H1 (cell line): ENCODE measurements at regions not wholly inside any gene's neighbourhood (a gene's known extent, or its start where the extent isn't known, plus 50 kb on each side); places are given as distances from the start of the nearest gene placed in this dataset.

ENCODE experiments used
- CTCF ChIA-PET: fragments of 300-600 bp; sonication (Branson Sonifier 250); formaldehyde crosslinking; loops from one replicate; lab custom pipeline; 2021; ENCODE audit not compliant: partially characterized antibody; lab: Charles Lee
- POLR2A ChIA-PET: fragments of 300-600 bp; sonication (Branson Sonifier 250); formaldehyde crosslinking; loops from one replicate; lab custom pipeline; 2021; ENCODE audit warnings: inconsistent platforms; ENCODE audit not compliant: partially characterized antibody; lab: Charles Lee
- DNase-seq, 2 experiments: peaks; one replicate each; pipeline versions ENCODE4 v3.0.0 to v3.0.0-alpha.2; 2010 to 2022; ENCODE audit warnings: low spot score in 2 of 2, low read depth in 1 of 2, mixed read lengths in 1 of 2
- FAIRE-seq: peaks from 2 replicates; lab custom pipeline; 2011; peaks lifted over from hg19 to GRCh38; lab: Jason Lieb, UNC
- H2AFZ ChIP-seq: 2 replicates; pipeline ENCODE4 v1.8.1; 2012; ENCODE audit warnings: low read length, inconsistent platforms
- H2AK5ac ChIP-seq: 2 replicates; pipeline ENCODE4 v1.6.1; 2013; ENCODE audit warnings: low read depth, low read length
- H2BK120ac ChIP-seq: replicated peaks from 2 replicates; pipeline ENCODE3; 2013; ENCODE audit warnings: low read depth, low read length, inconsistent platforms
- H2BK12ac ChIP-seq: 2 replicates; pipeline ENCODE4 v1.6.1; 2013; ENCODE audit warnings: low read depth, low read length
- H2BK15ac ChIP-seq: 2 replicates; pipeline ENCODE4 v1.6.1; 2013; ENCODE audit warnings: low read length
- H2BK20ac ChIP-seq: 2 replicates; pipeline ENCODE4 v1.6.1; 2013; ENCODE audit warnings: low read length
- H2BK5ac ChIP-seq: 2 replicates; pipeline ENCODE4 v1.6.1; 2013; ENCODE audit warnings: low read depth, low read length
- H3K14ac ChIP-seq: 2 replicates; pipeline ENCODE4 v1.6.1; 2013; ENCODE audit warnings: inconsistent platforms; ENCODE audit not compliant: insufficient read length
- H3K18ac ChIP-seq: 2 replicates; pipeline ENCODE4 v1.6.1; 2013; ENCODE audit warnings: low read length; ENCODE audit errors: extremely low read depth
- H3K23ac ChIP-seq: 2 replicates; pipeline ENCODE4 v1.6.1; 2013; ENCODE audit warnings: inconsistent platforms; ENCODE audit not compliant: insufficient read length
- H3K23me2 ChIP-seq: 2 replicates; pipeline ENCODE4 v1.6.1; 2013; ENCODE audit warnings: low read depth, low read length
- H3K27ac ChIP-seq: 2 replicates; pipeline ENCODE4 v1.6.1; 2011; ENCODE audit warnings: low read depth, low read length, inconsistent platforms
- H3K27me3 ChIP-seq, 4 experiments: replicated peaks in 1 of 4; 1 replicate in 1 of 4; 2 replicates in 3 of 4; pipeline versions ENCODE4 v1.6.1 to v1.8.1; 2011 to 2013; ENCODE audit warnings: low read length in 3 of 4, mild to moderate bottlenecking in 3 of 4, inconsistent platforms in 2 of 4, mixed read lengths in 2 of 4, moderate library complexity in 1 of 4; ENCODE audit not compliant: control insufficient read depth in 3 of 4, insufficient read depth in 3 of 4; ENCODE audit errors: extremely low read depth in 1 of 4
- H3K36me3 ChIP-seq, 4 experiments: 2 replicates each; pipeline versions ENCODE4 v1.6.1 to v1.8.1; 2011 to 2013; ENCODE audit warnings: mild to moderate bottlenecking in 4 of 4, low read length in 3 of 4, moderate library complexity in 2 of 4, control low read depth in 1 of 4, inconsistent platforms in 1 of 4; ENCODE audit not compliant: insufficient read depth in 4 of 4, control insufficient read depth in 2 of 4
- H3K4ac ChIP-seq: replicated peaks from 2 replicates; pipeline ENCODE3; 2013; ENCODE audit warnings: low read length, low read depth, mixed read lengths, inconsistent platforms; ENCODE audit not compliant: insufficient read length
- H3K4me1 ChIP-seq, 4 experiments: replicated peaks in 1 of 4; 1 replicate in 1 of 4; 2 replicates in 3 of 4; pipeline versions ENCODE4 v1.6.1 to v1.8.1; 2011 to 2013; ENCODE audit warnings: low read length in 3 of 4, inconsistent platforms in 2 of 4, mixed read lengths in 1 of 4; ENCODE audit not compliant: insufficient read depth in 4 of 4, control insufficient read depth in 3 of 4
- H3K4me2 ChIP-seq, 2 experiments: 2 replicates each; pipeline versions ENCODE4 v1.6.1 to v1.8.1; 2011 to 2013; ENCODE audit warnings: low read depth in 2 of 2, low read length in 2 of 2, control low read depth in 1 of 2, inconsistent platforms in 1 of 2, mild to moderate bottlenecking in 1 of 2; ENCODE audit not compliant: insufficient read depth in 1 of 2
- H3K4me3 ChIP-seq, 4 experiments: fragments of 200-600, 300-600 bp in 1 of 4; sonication (generic), shearing (Covaris generic), sonication (Bioruptor Twin) in 1 of 4; 2 replicates each; pipeline versions ENCODE4 v1.5.1 to v1.8.1; 2011 to 2016; ENCODE audit warnings: low read length in 4 of 4, low read depth in 3 of 4, control low read depth in 2 of 4, inconsistent platforms in 2 of 4, mild to moderate bottlenecking in 2 of 4, mixed read lengths in 1 of 4, moderate library complexity in 1 of 4; ENCODE audit not compliant: insufficient read depth in 2 of 4; ENCODE audit errors: extremely low read depth in 1 of 4
- H3K56ac ChIP-seq: replicated peaks from 2 replicates; pipeline ENCODE3; 2013; ENCODE audit warnings: low read depth, mild to moderate bottlenecking, mixed read lengths, low read length, inconsistent platforms; ENCODE audit not compliant: insufficient read length
- H3K79me1 ChIP-seq: 2 replicates; pipeline ENCODE4 v1.6.1; 2013; ENCODE audit warnings: low read depth, low read length, control low read depth
- H3K79me2 ChIP-seq, 2 experiments: 2 replicates each; pipeline versions ENCODE4 v1.6.1 to v1.8.1; 2012 to 2013; ENCODE audit warnings: low read length in 2 of 2, mild to moderate bottlenecking in 2 of 2, inconsistent platforms in 1 of 2; ENCODE audit not compliant: insufficient read depth in 2 of 2, control insufficient read depth in 1 of 2
- H3K9ac ChIP-seq, 4 experiments: replicated peaks in 1 of 4; 1 replicate in 1 of 4; 2 replicates in 3 of 4; pipeline versions ENCODE4 v1.6.1 to v1.8.1; 2011 to 2013; ENCODE audit warnings: low read depth in 3 of 4, low read length in 3 of 4, control low read depth in 2 of 4, mild to moderate bottlenecking in 2 of 4, moderate library complexity in 2 of 4, inconsistent platforms in 1 of 4; ENCODE audit errors: extremely low read depth in 1 of 4
- H3K9me3 ChIP-seq, 2 experiments: 2 replicates each; pipeline versions ENCODE4 v1.6.1 to v1.8.1; 2012 to 2013; ENCODE audit warnings: mild to moderate bottlenecking in 2 of 2, moderate library complexity in 2 of 2, control low read depth in 1 of 2, inconsistent platforms in 1 of 2, low read depth in 1 of 2, low read length in 1 of 2, mixed read lengths in 1 of 2; ENCODE audit not compliant: insufficient read depth in 2 of 2
- H4K20me1 ChIP-seq, 2 experiments: replicated peaks in 1 of 2; 2 replicates each; pipeline versions ENCODE3 to v1.8.1; 2011 to 2013; ENCODE audit warnings: inconsistent platforms in 2 of 2, low read length in 2 of 2, mild to moderate bottlenecking in 1 of 2; ENCODE audit not compliant: insufficient read depth in 2 of 2, control insufficient read depth in 1 of 2
- H4K5ac ChIP-seq: 2 replicates; pipeline ENCODE4 v1.6.1; 2013; ENCODE audit warnings: low read length, low read depth, mixed read lengths, inconsistent platforms; ENCODE audit not compliant: insufficient read length
- H4K8ac ChIP-seq: 2 replicates; pipeline ENCODE4 v1.8.0; 2013; ENCODE audit warnings: mild to moderate bottlenecking, moderate library complexity, low read length, inconsistent platforms; ENCODE audit not compliant: insufficient read depth; ENCODE audit errors: extremely low read depth
- H4K91ac ChIP-seq: replicated peaks from 2 replicates; pipeline ENCODE3; 2013; ENCODE audit warnings: low read length, mixed read lengths, inconsistent platforms; ENCODE audit not compliant: insufficient read length
- HDAC2 ChIP-seq, 2 experiments: fragments of 300-600 bp in 1 of 2; sonication (generic) in 1 of 2; IDR thresholded peaks; 2 replicates each; pipeline ENCODE4 v1.6.1; 2011 to 2012; ENCODE audit warnings: low read depth in 2 of 2, low read length in 2 of 2, mild to moderate bottlenecking in 2 of 2, moderate library complexity in 2 of 2, borderline replicate concordance in 1 of 2, inconsistent platforms in 1 of 2
- KDM5A ChIP-seq: fragments of 200-600 bp; IDR thresholded peaks from 2 replicates; pipeline ENCODE4 v1.7.1; 2012; ENCODE audit warnings: mild to moderate bottlenecking, low read length, inconsistent platforms, mixed read lengths
- POU5F1 ChIP-seq: IDR thresholded peaks from 2 replicates; pipeline ENCODE4 v1.6.1; 2011; ENCODE audit warnings: low read depth, mild to moderate bottlenecking, low read length, moderate library complexity
- RXRA ChIP-seq: IDR thresholded peaks from 2 replicates; pipeline ENCODE4 v1.6.1; 2011; ENCODE audit warnings: low read depth, mild to moderate bottlenecking, low read length, moderate library complexity; ENCODE audit not compliant: insufficient read depth
- SP4 ChIP-seq: IDR thresholded peaks from 2 replicates; pipeline ENCODE4 v1.6.1; 2012; ENCODE audit warnings: low read length, inconsistent platforms
- TAF1 ChIP-seq: IDR thresholded peaks from 2 replicates; pipeline ENCODE4 v1.6.1; 2011; ENCODE audit warnings: mild to moderate bottlenecking, low read depth, low read length
- USF2 ChIP-seq: IDR thresholded peaks from 2 replicates; pipeline ENCODE4 v1.6.1; 2011; ENCODE audit warnings: low read length, improper control_type of control experiment

- no peaks in the 10 kb centered on the region for H3K4me1 ChIP-seq
- FAIRE-seq (no peak), DNase-seq (no peak)
- ChIA-PET CTCF (no interaction called here), POLR2A (no interaction called here)
- H3K56ac ChIP-seq, result no peak overlapping the region
- no peaks in the 10 kb centered on the region; the same call in 1 of the 2 replicates for H3K23me2 ChIP-seq
- no peak overlapping the region for H4K5ac ChIP-seq
- no peak overlapping the region for H2BK12ac ChIP-seq
- H3K79me2 ChIP-seq, result no peaks in the 10 kb centered on the region
- H3K4me2 ChIP-seq, result no peak overlapping the region
- no peaks in the 10 kb centered on the region for H3K79me1 ChIP-seq
- H3K23ac ChIP-seq, result no peak overlapping the region
- no peaks in the 10 kb centered on the region for H3K27me3 ChIP-seq
- H3K14ac ChIP-seq, result no peak overlapping the region
- H4K20me1 ChIP-seq, result no peaks in the 10 kb centered on the region
- no peak overlapping the region for H4K91ac ChIP-seq
- H3K4ac ChIP-seq, result no peak overlapping the region
- no peak overlapping the region for H2BK5ac ChIP-seq
- no peak overlapping the region for H2BK20ac ChIP-seq
- no peak overlapping the region for H3K18ac ChIP-seq
- H3K4me3 ChIP-seq, result no peak overlapping the region
- no peak overlapping the region for H2BK15ac ChIP-seq
- no peak overlapping the region for H4K8ac ChIP-seq
- H3K36me3 ChIP-seq, result no peaks in the 10 kb centered on the region
- no peak overlapping the region for H2AFZ ChIP-seq
- H3K27ac ChIP-seq, result no peak overlapping the region
- H3K9me3 ChIP-seq, result peaks cover 11 to 12% of the 10 kb centered on the region in 2 experiments; a peak in 2 of 4 replicates
- no peak for TF ChIP-seq RXRA
- TF ChIP-seq KDM5A, result no peak
- no peak for TF ChIP-seq SP4
- no peak for TF ChIP-seq HDAC2 (IDR thresholded peaks at IDR 0.05; ENCODE audit: borderline replicate concordance in 1 of 2, low read depth in 2 of 2, low read length in 2 of 2)
- TF ChIP-seq POU5F1, result no peak
- TF ChIP-seq USF2, result no peak
- TF ChIP-seq TAF1, result no peak
- no peak overlapping the region for H2BK120ac ChIP-seq
- no peak overlapping the region for H2AK5ac ChIP-seq
- no peak overlapping the region for H3K9ac ChIP-seq
These were observed 171.8 kb downstream of the UBE2E3 start for GRCh38 chr2:181152226-181152625.
